ENCODE measurements at regions not wholly inside any gene's neighbourhood (a gene's known extent, or its start where the extent isn't known, plus 50 kb on each side); places are given as distances from the start of the nearest gene placed in this dataset.
"Not testable (repeated sequence)": the region's sequence is repeated elsewhere in the genome, so short reads cannot be mapped to it uniquely, and the experiment has no call there.

DNA sequence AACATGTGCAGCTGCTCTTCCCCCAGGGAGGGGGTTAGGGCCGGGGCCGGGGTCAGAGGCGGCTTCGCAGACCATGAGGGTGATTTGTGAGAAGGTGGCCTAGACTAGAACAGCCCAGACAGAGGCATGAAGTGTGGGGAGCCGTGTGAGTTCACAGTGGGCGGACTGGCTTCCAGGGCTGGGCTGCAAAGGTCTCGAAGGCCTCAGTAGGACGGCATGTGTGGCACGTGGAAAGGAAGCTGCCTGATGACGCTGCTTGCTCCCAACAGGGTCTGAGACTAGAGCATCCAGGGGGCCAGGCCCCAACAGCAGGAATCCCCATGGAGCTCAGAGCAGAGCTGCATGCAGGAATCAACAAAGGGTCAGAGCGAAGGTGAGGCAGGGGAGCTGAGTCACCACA lies 111.5 kb upstream of the ZNF469 start:
- TF ChIP-seq, protein P1, sequence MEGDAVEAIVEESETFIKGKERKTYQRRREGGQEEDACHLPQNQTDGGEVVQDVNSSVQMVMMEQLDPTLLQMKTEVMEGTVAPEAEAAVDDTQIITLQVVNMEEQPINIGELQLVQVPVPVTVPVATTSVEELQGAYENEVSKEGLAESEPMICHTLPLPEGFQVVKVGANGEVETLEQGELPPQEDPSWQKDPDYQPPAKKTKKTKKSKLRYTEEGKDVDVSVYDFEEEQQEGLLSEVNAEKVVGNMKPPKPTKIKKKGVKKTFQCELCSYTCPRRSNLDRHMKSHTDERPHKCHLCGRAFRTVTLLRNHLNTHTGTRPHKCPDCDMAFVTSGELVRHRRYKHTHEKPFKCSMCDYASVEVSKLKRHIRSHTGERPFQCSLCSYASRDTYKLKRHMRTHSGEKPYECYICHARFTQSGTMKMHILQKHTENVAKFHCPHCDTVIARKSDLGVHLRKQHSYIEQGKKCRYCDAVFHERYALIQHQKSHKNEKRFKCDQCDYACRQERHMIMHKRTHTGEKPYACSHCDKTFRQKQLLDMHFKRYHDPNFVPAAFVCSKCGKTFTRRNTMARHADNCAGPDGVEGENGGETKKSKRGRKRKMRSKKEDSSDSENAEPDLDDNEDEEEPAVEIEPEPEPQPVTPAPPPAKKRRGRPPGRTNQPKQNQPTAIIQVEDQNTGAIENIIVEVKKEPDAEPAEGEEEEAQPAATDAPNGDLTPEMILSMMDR (IDR thresholded peaks at IDR 0.05), result not testable (repeated sequence)
- TF ChIP-seq POLR2AphosphoS5 (IDR thresholded peaks at IDR 0.05; ENCODE audit: insufficient read depth in 1 of 2, low read depth in 1 of 2), result not testable (repeated sequence)

All from vagina (tissue), 2 donors.